GM12891 (cell line): ENCODE measurements at regions not wholly inside any gene's neighbourhood (a gene's known extent, or its start where the extent isn't known, plus 50 kb on each side); places are given as distances from the start of the nearest gene placed in this dataset.

Experiments used
- PAX5 ChIP-seq: IDR thresholded peaks from 2 replicates; pipeline ENCODE4 v1.6.1; 2011; ENCODE audit warnings: low read length, moderate library complexity, mild to moderate bottlenecking; ENCODE audit not compliant: insufficient read depth, severe bottlenecking
- POLR2A ChIP-seq: IDR thresholded peaks from 2 replicates; pipeline ENCODE4 v1.6.1; 2011; ENCODE audit warnings: low read depth, low read length, control low read depth
- POLR2AphosphoS5 ChIP-seq: IDR thresholded peaks from 2 replicates; pipeline ENCODE4 v1.6.1; 2011; ENCODE audit warnings: low read depth, low read length, control low read depth
- POU2F2 ChIP-seq: IDR thresholded peaks from 2 replicates; pipeline ENCODE4 v1.6.1; 2011; ENCODE audit warnings: low read depth, mild to moderate bottlenecking, control low read depth, low read length, moderate library complexity
- TAF1 ChIP-seq: IDR thresholded peaks from 2 replicates; pipeline ENCODE4 v1.6.1; 2011; ENCODE audit warnings: low read depth, low read length, control low read depth

- TF ChIP-seq TAF1 (no peak), POLR2A (no peak), POLR2AphosphoS5 (no peak), POU2F2 (no peak), PAX5 (no peak)
Observed at GRCh38 chr5:85716344-85717202, 901.2 kb upstream of the COX7C start.
